Muscle of back (tissue), 3 donors: ENCODE measurements at regions not wholly inside any gene's neighbourhood (a gene's known extent, or its start where the extent isn't known, plus 50 kb on each side); places are given as distances from the start of the nearest gene placed in this dataset.
"Not testable (repeated sequence)": the region's sequence is repeated elsewhere in the genome, so short reads cannot be mapped to it uniquely, and the experiment has no call there.

Source experiments
- DNase-seq, 3 donors: peaks; one replicate each; pipeline versions ENCODE4 v3.0.0 to v3.0.0-alpha.2; 2013

- peak in 1 of 3 donors; percentile 62 for DNase-seq
These were observed 341.3 kb upstream of the THBS1 start for GRCh38 chr15:39239562-39239961.

GRCh38 chr15:39242345-39242744 lies 338.5 kb upstream of the THBS1 start:
- DNase-seq: no peak

GRCh38 chr15:39243396-39243795 lies 337.5 kb upstream of the THBS1 start:
- DNase-seq: peak in 1 of 3 donors; percentile 66

- no peak for DNase-seq
These were observed 336.1 kb upstream of the THBS1 start for GRCh38 chr15:39244776-39245175.

GRCh38 chr15:39246523-39246922 lies 334.4 kb upstream of the THBS1 start:
- DNase-seq: no peak

GRCh38 chr15:39247574-39247973 lies 333.3 kb upstream of the THBS1 start:
- DNase-seq: peak in 1 of 3 donors; percentile 74

GRCh38 chr15:39248204-39248603 lies 332.7 kb upstream of the THBS1 start:
- no peak for DNase-seq

GRCh38 chr15:39250001-39250400 lies 330.9 kb upstream of the THBS1 start:
- no peak for DNase-seq

GRCh38 chr15:39250460-39251186 lies 330.3 kb upstream of the THBS1 start:
- no peak for DNase-seq

- DNase-seq: peak in 1 of 3 donors; percentile 33
These were observed 329.3 kb upstream of the THBS1 start for GRCh38 chr15:39251413-39252133.

- DNase-seq: peak in 2 of 3 donors; percentile 42 to 63
These were observed 328.8 kb upstream of the THBS1 start for GRCh38 chr15:39252134-39252470.

- DNase-seq: no peak
These were observed 327.3 kb upstream of the THBS1 start for GRCh38 chr15:39253552-39253951.

- no peak for DNase-seq
These were observed 326.7 kb upstream of the THBS1 start for GRCh38 chr15:39254181-39254580.

GRCh38 chr15:39255760-39256159 lies 325.1 kb upstream of the THBS1 start:
- peak in 2 of 3 donors; percentile 20 to 49 for DNase-seq

- no peak for DNase-seq
These were observed 320.5 kb upstream of the THBS1 start for GRCh38 chr15:39260391-39260790.

- no peak for DNase-seq
These were observed 320.1 kb upstream of the THBS1 start for GRCh38 chr15:39260791-39261190.

GRCh38 chr15:39261397-39262183 lies 319.3 kb upstream of the THBS1 start:
- DNase-seq: not testable (repeated sequence)

GRCh38 chr15:39262995-39263772 lies 317.7 kb upstream of the THBS1 start:
- DNase-seq: not testable (repeated sequence)

GRCh38 chr15:39265261-39265660 lies 315.6 kb upstream of the THBS1 start:
- no peak for DNase-seq

GRCh38 chr15:39266890-39267289 lies 314.0 kb upstream of the THBS1 start:
- no peak for DNase-seq

- no peak for DNase-seq
These were observed 313.2 kb upstream of the THBS1 start for GRCh38 chr15:39267685-39268084.

- peak in 1 of 3 donors; percentile 34 for DNase-seq
These were observed 311.5 kb upstream of the THBS1 start for GRCh38 chr15:39269352-39269751.
